Skin of body (tissue), 1 donor: ENCODE measurements at regions not wholly inside any gene's neighbourhood (a gene's known extent, or its start where the extent isn't known, plus 50 kb on each side); places are given as distances from the start of the nearest gene placed in this dataset.
A peak's percentile ranks its signal among the peaks of the same experiment; 100 is the strongest.

Source experiments
- DNase-seq: peaks from one replicate; lab custom pipeline; 2025; lab: John Stamatoyannopoulos, UW

GRCh38 chr12:105803292-105803691, 335.5 kb downstream of the NUAK1 start:
- DNase-seq = no peak

GRCh38 chr12:105804591-105805265, 334.0 kb downstream of the NUAK1 start:
- no peak for DNase-seq

- no peak for DNase-seq
Measured at GRCh38 chr12:105805730-105806399, 332.9 kb downstream of the NUAK1 start.

DNA sequence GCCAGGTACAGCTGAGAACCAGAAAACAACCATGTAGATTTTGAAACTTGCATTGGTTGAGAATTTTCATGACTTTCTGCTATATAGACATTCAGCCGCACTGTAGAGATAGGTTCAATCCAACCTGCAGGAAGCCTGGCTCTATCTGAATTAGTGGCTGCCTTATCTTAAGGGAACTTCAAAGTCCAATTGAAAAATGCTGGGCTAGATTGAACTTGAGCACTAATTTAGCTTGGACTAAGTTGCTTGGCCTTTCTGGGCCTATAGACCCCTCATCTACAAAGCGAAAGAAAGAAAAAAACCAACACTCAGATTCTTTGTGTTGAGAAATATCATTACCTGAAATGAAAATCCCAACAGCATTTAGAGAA, 332.4 kb downstream of the NUAK1 start:
- DNase-seq = no peak

DNA sequence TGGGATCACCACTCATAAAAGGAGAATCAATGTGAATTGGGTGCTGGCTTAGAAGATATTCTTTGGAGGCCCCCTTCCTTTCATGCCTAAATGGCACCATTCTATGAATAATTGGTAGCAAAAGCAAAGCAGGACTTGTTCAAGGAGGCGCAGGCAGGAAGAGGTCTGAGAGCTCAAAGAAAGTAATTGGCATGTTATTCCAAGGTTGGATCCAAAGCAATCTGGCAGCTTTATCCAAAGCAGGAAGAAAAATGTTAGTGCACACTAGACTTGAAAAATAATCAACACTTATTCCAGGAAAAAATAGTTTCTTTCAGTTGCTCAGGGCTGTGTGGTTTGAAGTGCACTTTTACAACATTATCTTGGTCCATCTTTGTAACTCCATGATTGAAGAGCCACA, 326.4 kb downstream of the NUAK1 start:
- DNase-seq = no peak

DNA sequence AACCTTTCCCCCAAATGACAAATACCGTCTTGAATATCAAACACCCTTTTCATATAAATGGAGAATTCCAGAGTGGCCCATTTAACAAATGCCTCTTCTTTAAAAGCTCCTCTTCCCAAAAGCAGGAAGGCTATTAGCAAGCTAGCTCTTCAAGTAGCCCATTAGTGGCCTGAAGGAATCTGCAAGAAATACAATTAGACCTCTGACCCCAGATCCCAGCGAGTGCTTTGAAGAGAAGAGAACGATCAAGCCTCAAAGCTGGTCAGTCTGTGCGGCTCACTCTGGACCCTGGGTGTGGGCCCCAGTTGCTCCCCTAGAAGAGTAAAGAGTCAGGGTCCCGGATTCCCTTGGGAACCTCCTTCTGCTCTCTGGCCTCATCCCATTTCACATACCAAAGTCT, 325.6 kb downstream of the NUAK1 start:
- no peak for DNase-seq

GRCh38 chr12:105814283-105814682, 324.5 kb downstream of the NUAK1 start:
- DNase-seq = no peak

- DNase-seq = no peak
Measured at GRCh38 chr12:105819549-105819948, 319.2 kb downstream of the NUAK1 start.

DNA sequence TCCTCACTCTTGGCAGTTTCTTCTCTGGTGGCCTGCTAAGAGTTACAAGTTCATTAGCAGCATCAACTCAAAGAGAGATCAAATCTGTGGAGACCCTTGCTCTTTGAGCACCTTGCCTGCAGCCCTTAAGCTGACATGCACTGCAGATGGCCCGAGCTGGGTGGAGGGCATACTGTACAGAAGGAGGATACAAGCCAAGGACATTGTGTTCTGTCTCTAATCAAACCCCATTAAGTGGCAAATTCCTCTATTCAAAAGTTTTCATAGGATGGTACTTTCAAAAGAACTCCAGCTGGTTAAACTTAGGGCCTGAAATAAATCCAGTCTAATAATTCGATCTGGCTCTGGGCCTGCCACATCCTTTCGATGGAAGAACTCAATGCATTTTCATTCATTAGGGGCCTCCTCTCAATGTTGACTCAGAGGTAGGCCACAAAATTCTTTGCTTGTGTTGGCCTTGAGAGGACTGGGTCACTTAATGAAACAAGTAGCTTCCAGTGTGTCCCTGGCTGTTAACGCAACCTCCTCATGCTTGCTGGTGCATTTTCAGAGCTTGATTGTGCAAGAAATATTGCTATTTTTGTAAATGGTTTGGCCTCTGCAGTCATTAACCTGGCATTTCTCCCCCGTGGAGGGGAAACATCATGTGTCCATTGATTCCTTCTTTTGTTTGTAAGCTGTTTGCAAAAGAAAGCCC, 318.2 kb downstream of the NUAK1 start:
- peak; percentile 9 for DNase-seq

DNA sequence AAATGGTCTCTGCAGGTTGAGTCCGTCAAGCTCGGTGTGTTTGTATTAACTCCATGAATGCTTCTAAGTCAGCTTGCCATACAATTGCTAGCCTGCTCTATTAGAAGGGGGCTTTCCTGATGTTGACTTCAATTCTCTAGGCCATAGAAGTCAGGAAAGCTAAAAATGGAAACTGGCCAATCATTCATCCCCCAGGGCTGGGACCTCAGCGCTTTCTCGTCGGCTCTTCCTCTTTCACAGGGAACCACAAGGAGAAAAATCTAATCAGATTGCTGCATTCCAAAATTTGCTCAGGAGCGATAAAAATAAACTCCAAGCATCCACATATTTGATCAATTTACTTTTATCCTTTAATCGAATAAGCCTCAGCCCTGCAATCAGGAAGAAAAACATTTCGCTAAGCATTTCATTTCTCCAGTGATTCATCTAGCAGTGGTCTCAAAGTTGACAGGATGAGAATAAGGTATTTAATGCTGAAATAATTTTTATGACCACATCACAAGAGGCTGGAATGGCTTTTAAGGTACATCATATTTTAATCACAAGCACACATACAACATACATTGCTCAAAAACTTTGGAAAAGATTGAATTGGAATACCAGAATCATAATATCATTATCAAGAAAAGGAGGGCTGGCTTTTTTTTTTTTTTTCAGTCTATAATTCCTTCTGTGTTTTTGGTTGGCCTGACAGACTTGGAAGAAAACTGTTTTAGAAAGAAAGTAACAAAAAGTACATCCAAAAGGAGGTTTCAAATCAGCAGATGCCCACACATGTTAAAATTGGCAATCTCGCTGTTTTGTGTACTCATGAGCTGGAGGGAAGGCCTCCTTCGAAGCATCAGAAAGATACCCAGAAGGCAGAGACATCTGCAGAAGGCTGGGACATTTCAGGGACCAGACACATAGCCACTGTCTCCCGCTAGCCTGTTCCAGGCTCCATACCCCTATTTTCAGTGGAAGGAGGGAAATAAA, 316.3 kb downstream of the NUAK1 start:
- DNase-seq = peak; percentile 36

DNA sequence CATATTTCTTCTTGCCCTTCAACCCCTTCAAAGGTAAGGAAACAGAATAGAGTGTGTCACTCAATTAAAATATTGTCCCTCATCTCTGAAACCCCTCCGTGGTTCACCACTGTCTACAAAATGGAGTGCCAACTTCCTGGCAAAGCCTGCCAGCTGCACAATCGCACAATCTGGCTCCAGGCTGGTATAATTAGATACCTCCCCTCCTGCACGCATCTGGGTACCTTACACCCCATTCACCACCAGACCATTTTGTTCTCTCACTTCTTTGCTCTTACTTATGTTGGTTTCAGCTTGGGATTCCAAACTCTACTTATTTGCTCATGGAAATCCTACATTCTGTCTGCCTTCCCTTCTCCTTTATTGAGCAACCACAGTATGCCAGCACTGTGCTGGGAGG, 314.9 kb downstream of the NUAK1 start:
- no peak for DNase-seq

- no peak for DNase-seq
Measured at GRCh38 chr12:105825141-105825540, 313.6 kb downstream of the NUAK1 start.

DNA sequence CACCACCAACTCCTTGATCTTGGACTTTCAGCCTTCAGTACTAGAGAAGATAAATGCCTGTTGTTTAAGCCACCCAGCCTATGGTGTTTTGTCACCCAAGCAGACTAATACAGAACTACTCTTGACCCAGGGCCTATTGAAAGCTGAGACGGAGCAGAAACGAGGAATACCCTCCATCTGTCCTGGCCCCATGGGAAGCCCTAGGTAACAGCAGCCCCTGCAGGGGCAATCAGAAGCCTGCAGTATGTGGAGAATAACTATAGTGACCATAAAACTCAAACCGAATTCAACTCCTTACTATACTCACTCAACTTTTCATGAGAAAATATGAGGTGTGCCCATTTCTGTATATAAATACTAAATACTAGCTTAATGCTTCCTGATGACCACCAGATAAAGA, 307.4 kb downstream of the NUAK1 start:
- no peak for DNase-seq

DNA sequence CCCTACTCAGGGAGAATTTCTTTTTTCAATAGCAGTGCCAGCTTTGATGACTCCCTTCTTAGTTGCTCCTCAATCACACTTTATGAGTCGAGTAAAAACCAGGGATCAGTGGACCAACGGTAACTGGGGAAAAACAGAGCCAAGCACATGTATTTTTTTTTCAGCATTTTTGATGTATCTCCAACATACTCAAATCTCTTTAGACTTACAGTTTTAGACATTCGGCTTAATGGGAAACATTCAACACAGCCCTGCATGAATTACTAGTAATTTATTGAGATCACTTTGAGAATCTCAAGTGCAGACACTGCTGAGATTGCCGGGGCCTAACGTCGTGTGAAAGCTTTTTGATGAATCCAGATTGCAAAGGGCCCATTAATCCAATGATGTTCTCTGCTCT, 306.7 kb downstream of the NUAK1 start:
- DNase-seq = no peak

DNA sequence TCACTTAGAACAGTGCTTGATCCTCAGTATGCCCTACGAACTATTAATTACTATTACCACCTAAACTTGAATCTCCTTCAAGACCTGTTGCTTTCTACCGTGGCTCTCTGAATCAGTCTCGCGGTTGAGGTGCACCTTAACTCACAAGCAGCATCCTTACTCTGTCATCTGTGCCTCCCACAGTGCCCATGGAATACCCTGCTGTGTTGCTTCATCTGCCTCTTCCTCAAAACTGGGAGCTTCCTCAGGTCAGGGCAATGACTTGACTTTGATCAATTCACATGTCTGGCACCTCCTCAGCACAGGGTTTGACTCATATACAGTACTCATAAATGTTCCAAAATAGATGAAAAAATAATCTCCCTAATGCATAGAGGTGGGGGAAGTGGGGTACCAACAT, 305.9 kb downstream of the NUAK1 start:
- DNase-seq = no peak

- no peak for DNase-seq
Measured at GRCh38 chr12:105834496-105834895, 304.3 kb downstream of the NUAK1 start.

DNA sequence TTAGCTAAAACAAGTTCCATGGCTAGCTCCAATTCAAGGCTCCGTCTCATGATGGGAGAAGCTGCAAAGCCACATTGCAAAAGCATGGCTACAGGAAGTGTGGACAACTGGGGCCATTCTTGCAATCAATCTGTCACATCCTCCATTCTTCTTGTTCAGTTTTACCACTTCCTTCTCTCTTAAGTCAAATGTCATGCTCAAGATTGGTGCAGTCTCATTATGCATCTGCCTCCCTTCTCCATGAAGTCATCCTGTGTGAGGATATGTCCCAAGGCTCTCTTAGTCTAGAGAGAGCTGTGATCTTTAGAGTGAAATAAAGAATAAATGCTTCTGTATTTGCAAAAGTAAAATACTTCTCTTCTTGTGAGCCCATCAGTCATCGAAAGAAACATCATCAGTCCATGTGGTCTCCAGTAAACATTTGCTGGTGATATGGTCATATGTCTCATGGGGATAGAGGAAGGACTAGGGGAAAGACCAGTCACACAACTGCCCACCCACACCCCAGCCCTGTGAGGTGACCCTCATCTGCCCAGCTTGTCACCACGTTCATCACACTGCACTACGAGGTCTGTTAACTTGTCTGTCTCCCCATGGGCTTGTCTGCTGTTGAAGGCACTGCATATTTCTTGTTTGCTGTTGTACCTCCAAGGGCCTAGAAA, 303.0 kb downstream of the NUAK1 start:
- DNase-seq = no peak

DNA sequence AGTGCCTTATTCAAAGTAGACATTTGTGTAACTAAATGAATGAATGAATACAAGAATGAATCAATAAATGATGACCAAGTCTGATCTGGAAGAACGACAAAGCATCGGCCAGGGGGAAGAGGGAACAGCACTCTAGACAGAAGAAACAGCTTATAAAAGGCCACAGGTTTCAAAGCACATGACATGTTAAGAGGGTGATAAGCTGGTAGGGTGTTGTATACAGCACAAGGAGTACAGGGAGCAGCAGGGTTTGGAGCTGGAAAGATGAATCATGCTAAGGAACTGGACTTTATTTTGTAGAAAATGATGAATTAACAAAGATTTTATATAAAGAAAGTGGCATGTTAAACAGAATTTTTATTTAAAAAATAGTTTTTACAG, 302.5 kb downstream of the NUAK1 start:
- no peak for DNase-seq

DNA sequence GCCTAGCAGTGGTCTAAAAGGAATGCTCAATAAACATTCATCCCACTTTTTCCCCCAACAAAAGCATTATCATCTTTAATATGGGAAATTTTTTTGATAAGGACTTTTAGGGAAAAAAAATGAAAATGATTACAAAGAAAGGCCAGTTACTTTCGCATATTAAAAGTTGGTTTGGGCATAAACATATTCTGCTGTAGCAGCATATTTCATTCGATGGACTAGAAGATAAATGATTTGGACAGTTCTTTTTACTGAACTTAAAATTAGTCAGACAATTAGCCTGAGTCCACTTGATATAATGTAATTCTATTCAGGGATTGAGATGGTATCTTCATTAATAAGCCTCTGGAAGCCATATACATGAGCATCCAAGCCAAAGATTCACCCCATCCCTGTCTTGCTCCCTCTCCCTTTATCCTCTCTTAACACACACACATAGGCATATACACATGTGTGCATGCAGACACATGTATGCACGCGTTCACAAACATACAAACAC, 299.1 kb downstream of the NUAK1 start:
- no peak for DNase-seq

- no peak for DNase-seq
Measured at GRCh38 chr12:105840384-105840783, 298.4 kb downstream of the NUAK1 start.

GRCh38 chr12:105841840-105842239, 296.9 kb downstream of the NUAK1 start:
- no peak for DNase-seq
